ENCODE measurements at regions not wholly inside any gene's neighbourhood (a gene's known extent, or its start where the extent isn't known, plus 50 kb on each side); places are given as distances from the start of the nearest gene placed in this dataset.

GRCh38 chr9:126125577-126125976 lies 201.1 kb upstream of the MVB12B start:
- FAIRE-seq: no peak

GRCh38 chr9:126125992-126126409 lies 200.6 kb upstream of the MVB12B start:
- Histone ChIP-seq H4K20me1 (ENCODE audit: control insufficient read depth, extremely low read depth, insufficient read depth, low read length) (no peaks in the 10 kb centered on the region), H3K36me3 (ENCODE audit: control insufficient read depth in 2 of 2, extremely low read depth in 1 of 2, insufficient read depth in 2 of 2, low read length in 2 of 2) (no peaks in the 10 kb centered on the region), H3K4me2 (ENCODE audit: control insufficient read depth, extremely low read depth, insufficient read depth, low read depth, low read length) (no peak overlapping the region), H3K27me3 (ENCODE audit: control insufficient read depth, extremely low read depth, insufficient read depth, low read length) (peaks cover 17% of the 10 kb centered on the region), H2AFZ (ENCODE audit: control insufficient read depth, low read length) (no peak overlapping the region), H3K9me1 (ENCODE audit: control insufficient read depth, extremely low read depth, insufficient read depth, low read length) (no peaks in the 10 kb centered on the region), H3K4me3 (ENCODE audit: control insufficient read depth in 2 of 3, extremely low read depth in 1 of 3, insufficient read depth in 2 of 3, low read depth in 1 of 3, low read length in 3 of 3) (no peak overlapping the region), H3K9me3 (ENCODE audit: control insufficient read depth, low read depth, low read length) (no peaks in the 10 kb centered on the region), H3K79me2 (ENCODE audit: control insufficient read depth, insufficient read depth, low read length) (no peaks in the 10 kb centered on the region), H3K27ac (ENCODE audit: control insufficient read depth, insufficient read depth, low read length) (no peak overlapping the region), H3K4me1 (ENCODE audit: control insufficient read depth, extremely low read depth, insufficient read depth, low read length) (no peaks in the 10 kb centered on the region), H3K9ac (ENCODE audit: control insufficient read depth, extremely low read depth, insufficient read depth, low read length) (no peak overlapping the region)
- FAIRE-seq: no peak
- dilution Hi-C loops (cut with MboI; ENCODE audit: extremely low pct_ligation_motif_present, low sequenced_read_pairs): no loop called here
- DNase-seq (ENCODE audit: low read depth, low spot score): no peak
- TF ChIP-seq EZH2 (IDR thresholded peaks at IDR 0.05; ENCODE audit: low read length) (no peak), CTCF (optimal IDR thresholded peaks at IDR 0.05 in 1 of 3, IDR thresholded peaks at IDR 0.05 in 1 of 3, conservative IDR thresholded peaks at IDR 0.05 in 1 of 3; ENCODE audit: extremely low read depth in 1 of 3, insufficient read depth in 2 of 3, low read length in 3 of 3) (no peak)

More at GRCh38 chr9:126125577-126125976, 201.1 kb upstream of the MVB12B start:
- no peak for DNase-seq (ENCODE audit: low read depth, low spot score)
- Histone ChIP-seq H3K9me1 (ENCODE audit: control insufficient read depth, extremely low read depth, insufficient read depth, low read length) (no peaks in the 10 kb centered on the region), H2AFZ (ENCODE audit: control insufficient read depth, low read length) (no peak overlapping the region), H3K36me3 (ENCODE audit: control insufficient read depth in 2 of 2, extremely low read depth in 1 of 2, insufficient read depth in 2 of 2, low read length in 2 of 2) (no peaks in the 10 kb centered on the region), H3K4me3 (ENCODE audit: control insufficient read depth in 2 of 3, extremely low read depth in 1 of 3, insufficient read depth in 2 of 3, low read depth in 1 of 3, low read length in 3 of 3) (no peak overlapping the region), H3K4me1 (ENCODE audit: control insufficient read depth, extremely low read depth, insufficient read depth, low read length) (no peaks in the 10 kb centered on the region), H3K27ac (ENCODE audit: control insufficient read depth, insufficient read depth, low read length) (no peak overlapping the region), H3K27me3 (ENCODE audit: control insufficient read depth, extremely low read depth, insufficient read depth, low read length) (peaks cover 17% of the 10 kb centered on the region), H3K9ac (ENCODE audit: control insufficient read depth, extremely low read depth, insufficient read depth, low read length) (no peak overlapping the region), H3K4me2 (ENCODE audit: control insufficient read depth, extremely low read depth, insufficient read depth, low read depth, low read length) (no peak overlapping the region), H3K9me3 (ENCODE audit: control insufficient read depth, low read depth, low read length) (no peaks in the 10 kb centered on the region), H3K79me2 (ENCODE audit: control insufficient read depth, insufficient read depth, low read length) (no peaks in the 10 kb centered on the region), H4K20me1 (ENCODE audit: control insufficient read depth, extremely low read depth, insufficient read depth, low read length) (no peaks in the 10 kb centered on the region)
- no peak for TF ChIP-seq CTCF (optimal IDR thresholded peaks at IDR 0.05 in 1 of 3, IDR thresholded peaks at IDR 0.05 in 1 of 3, conservative IDR thresholded peaks at IDR 0.05 in 1 of 3; ENCODE audit: extremely low read depth in 1 of 3, insufficient read depth in 2 of 3, low read length in 3 of 3)
- TF ChIP-seq EZH2 (IDR thresholded peaks at IDR 0.05; ENCODE audit: low read length): no peak
- dilution Hi-C loops (cut with MboI; ENCODE audit: extremely low pct_ligation_motif_present, low sequenced_read_pairs): no loop called here
